ENCODE measurements at regions not wholly inside any gene's neighbourhood (a gene's known extent, or its start where the extent isn't known, plus 50 kb on each side); places are given as distances from the start of the nearest gene placed in this dataset.

- TF ChIP-seq PREB (CRISPR knock-in tag; IDR thresholded peaks at IDR 0.05; ENCODE audit: borderline replicate concordance): no peak
- no peak for TF ChIP-seq MXD4 (CRISPR knock-in tag; IDR thresholded peaks at IDR 0.05; ENCODE audit: borderline replicate concordance)
- TF ChIP-seq KAT7 (CRISPR knock-in tag; IDR thresholded peaks at IDR 0.05; ENCODE audit: borderline replicate concordance): no peak
- TF ChIP-seq, protein P1, sequence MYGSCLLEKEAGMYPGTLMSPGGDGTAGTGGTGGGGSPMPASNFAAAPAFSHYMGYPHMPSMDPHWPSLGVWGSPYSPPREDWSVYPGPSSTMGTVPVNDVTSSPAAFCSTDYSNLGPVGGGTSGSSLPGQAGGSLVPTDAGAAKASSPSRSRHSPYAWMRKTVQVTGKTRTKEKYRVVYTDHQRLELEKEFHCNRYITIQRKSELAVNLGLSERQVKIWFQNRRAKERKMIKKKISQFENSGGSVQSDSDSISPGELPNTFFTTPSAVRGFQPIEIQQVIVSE (CRISPR knock-in tag; IDR thresholded peaks at IDR 0.05; ENCODE audit: borderline replicate concordance): no peak
- no peak for TF ChIP-seq TEAD4 (CRISPR knock-in tag; IDR thresholded peaks at IDR 0.05)
- TF ChIP-seq, protein P2, sequence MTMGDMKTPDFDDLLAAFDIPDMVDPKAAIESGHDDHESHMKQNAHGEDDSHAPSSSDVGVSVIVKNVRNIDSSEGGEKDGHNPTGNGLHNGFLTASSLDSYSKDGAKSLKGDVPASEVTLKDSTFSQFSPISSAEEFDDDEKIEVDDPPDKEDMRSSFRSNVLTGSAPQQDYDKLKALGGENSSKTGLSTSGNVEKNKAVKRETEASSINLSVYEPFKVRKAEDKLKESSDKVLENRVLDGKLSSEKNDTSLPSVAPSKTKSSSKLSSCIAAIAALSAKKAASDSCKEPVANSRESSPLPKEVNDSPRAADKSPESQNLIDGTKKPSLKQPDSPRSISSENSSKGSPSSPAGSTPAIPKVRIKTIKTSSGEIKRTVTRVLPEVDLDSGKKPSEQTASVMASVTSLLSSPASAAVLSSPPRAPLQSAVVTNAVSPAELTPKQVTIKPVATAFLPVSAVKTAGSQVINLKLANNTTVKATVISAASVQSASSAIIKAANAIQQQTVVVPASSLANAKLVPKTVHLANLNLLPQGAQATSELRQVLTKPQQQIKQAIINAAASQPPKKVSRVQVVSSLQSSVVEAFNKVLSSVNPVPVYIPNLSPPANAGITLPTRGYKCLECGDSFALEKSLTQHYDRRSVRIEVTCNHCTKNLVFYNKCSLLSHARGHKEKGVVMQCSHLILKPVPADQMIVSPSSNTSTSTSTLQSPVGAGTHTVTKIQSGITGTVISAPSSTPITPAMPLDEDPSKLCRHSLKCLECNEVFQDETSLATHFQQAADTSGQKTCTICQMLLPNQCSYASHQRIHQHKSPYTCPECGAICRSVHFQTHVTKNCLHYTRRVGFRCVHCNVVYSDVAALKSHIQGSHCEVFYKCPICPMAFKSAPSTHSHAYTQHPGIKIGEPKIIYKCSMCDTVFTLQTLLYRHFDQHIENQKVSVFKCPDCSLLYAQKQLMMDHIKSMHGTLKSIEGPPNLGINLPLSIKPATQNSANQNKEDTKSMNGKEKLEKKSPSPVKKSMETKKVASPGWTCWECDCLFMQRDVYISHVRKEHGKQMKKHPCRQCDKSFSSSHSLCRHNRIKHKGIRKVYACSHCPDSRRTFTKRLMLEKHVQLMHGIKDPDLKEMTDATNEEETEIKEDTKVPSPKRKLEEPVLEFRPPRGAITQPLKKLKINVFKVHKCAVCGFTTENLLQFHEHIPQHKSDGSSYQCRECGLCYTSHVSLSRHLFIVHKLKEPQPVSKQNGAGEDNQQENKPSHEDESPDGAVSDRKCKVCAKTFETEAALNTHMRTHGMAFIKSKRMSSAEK (CRISPR knock-in tag; IDR thresholded peaks at IDR 0.05; ENCODE audit: borderline replicate concordance): no peak
Measured at GRCh38 chr1:82704393-82704792, 903.7 kb downstream of the ADGRL2 start (continued).

- no peaks in the 10 kb centered on the region for H3K9me3 Mint-ChIP-seq
- DNase-seq (ENCODE audit: low spot score) (no peak), ATAC-seq (no peak)
- ChIA-PET CTCF (no interaction called here), POLR2A (no interaction called here)
- H3K27ac Mint-ChIP-seq: no peak overlapping the region
- H3K36me3 Mint-ChIP-seq: no peaks in the 10 kb centered on the region
- TF ChIP-seq ZNF425 (CRISPR knock-in tag; conservative IDR thresholded peaks at IDR 0.05) (no peak), NR3C1 (CRISPR knock-in tag; conservative IDR thresholded peaks at IDR 0.05; ENCODE audit: low read depth) (no peak), ZNF121 (CRISPR knock-in tag; IDR thresholded peaks at IDR 0.05) (no peak), USF2 (CRISPR knock-in tag; IDR thresholded peaks at IDR 0.05) (no peak), ATF1 (CRISPR knock-in tag; IDR thresholded peaks at IDR 0.05) (no peak), GRHL2 (CRISPR knock-in tag; IDR thresholded peaks at IDR 0.05; ENCODE audit: insufficient replicate concordance, severe bottlenecking) (no peak), KAT7 (CRISPR knock-in tag; IDR thresholded peaks at IDR 0.05; ENCODE audit: borderline replicate concordance) (no peak), SMAD3 (CRISPR knock-in tag; IDR thresholded peaks at IDR 0.05; ENCODE audit: borderline replicate concordance) (no peak), CREM (CRISPR knock-in tag; IDR thresholded peaks at IDR 0.05) (no peak), NFE2L1 (CRISPR knock-in tag; IDR thresholded peaks at IDR 0.05) (no peak), CTCF (IDR thresholded peaks at IDR 0.05) (no peak), ZNF232 (CRISPR knock-in tag; IDR thresholded peaks at IDR 0.05) (no peak), SOX15 (CRISPR knock-in tag; IDR thresholded peaks at IDR 0.05) (no peak), ZNF263 (CRISPR knock-in tag; IDR thresholded peaks at IDR 0.05; ENCODE audit: low read depth) (no peak)
- TF ChIP-seq, protein P3, sequence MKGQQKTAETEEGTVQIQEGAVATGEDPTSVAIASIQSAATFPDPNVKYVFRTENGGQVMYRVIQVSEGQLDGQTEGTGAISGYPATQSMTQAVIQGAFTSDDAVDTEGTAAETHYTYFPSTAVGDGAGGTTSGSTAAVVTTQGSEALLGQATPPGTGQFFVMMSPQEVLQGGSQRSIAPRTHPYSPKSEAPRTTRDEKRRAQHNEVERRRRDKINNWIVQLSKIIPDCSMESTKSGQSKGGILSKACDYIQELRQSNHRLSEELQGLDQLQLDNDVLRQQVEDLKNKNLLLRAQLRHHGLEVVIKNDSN (CRISPR knock-in tag; IDR thresholded peaks at IDR 0.05): no peak
- TF ChIP-seq, protein P4, sequence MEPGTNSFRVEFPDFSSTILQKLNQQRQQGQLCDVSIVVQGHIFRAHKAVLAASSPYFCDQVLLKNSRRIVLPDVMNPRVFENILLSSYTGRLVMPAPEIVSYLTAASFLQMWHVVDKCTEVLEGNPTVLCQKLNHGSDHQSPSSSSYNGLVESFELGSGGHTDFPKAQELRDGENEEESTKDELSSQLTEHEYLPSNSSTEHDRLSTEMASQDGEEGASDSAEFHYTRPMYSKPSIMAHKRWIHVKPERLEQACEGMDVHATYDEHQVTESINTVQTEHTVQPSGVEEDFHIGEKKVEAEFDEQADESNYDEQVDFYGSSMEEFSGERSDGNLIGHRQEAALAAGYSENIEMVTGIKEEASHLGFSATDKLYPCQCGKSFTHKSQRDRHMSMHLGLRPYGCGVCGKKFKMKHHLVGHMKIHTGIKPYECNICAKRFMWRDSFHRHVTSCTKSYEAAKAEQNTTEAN (CRISPR knock-in tag; IDR thresholded peaks at IDR 0.05): no peak
- H3K4me3 Mint-ChIP-seq: no peak overlapping the region
- H3K4me1 Mint-ChIP-seq: no peaks in the 10 kb centered on the region
- no peaks in the 10 kb centered on the region for H3K27me3 Mint-ChIP-seq (ENCODE audit: low read depth)
Measured at GRCh38 chr1:82703951-82704350, 903.2 kb downstream of the ADGRL2 start.
